SK-N-SH treated with all-trans-retinoic acid at 6 μM for 48 hours (cell line): ENCODE measurements at regions not wholly inside any gene's neighbourhood (a gene's known extent, or its start where the extent isn't known, plus 50 kb on each side); places are given as distances from the start of the nearest gene placed in this dataset.

Experiments
- ATAC-seq: fragments of 200-7000 bp; cut with Tn5 transposase; 3 replicates; pipeline ENCODE4 v1.9.1; 2020; ENCODE audit warnings: mild to moderate bottlenecking, moderate library complexity
- ARNTL ChIP-seq: fragments of 450-650 bp; formaldehyde crosslinking; IDR thresholded peaks from 2 replicates; pipeline ENCODE4 v1.5.0; 2020; ENCODE audit warnings: low read depth, mild to moderate bottlenecking, moderate library complexity, borderline replicate concordance
- BACH2 ChIP-seq: fragments of 250-450 bp; sonication (Bioruptor Pico); IDR thresholded peaks from 2 replicates; pipeline ENCODE4 v1.9.0; 2021; ENCODE audit warnings: mild to moderate bottlenecking, borderline replicate concordance
- CSDC2 ChIP-seq: fragments of 250-450 bp; sonication (Bioruptor Pico); IDR thresholded peaks from 2 replicates; pipeline ENCODE4 v1.5.0; 2020; ENCODE audit warnings: mild to moderate bottlenecking, moderate library complexity
- ESRRG ChIP-seq: fragments of 250-450 bp; sonication (Bioruptor Pico); IDR thresholded peaks from 2 replicates; pipeline ENCODE4 v1.6.1; 2021; ENCODE audit warnings: mild to moderate bottlenecking
- GLIS3 ChIP-seq: fragments of 250-450 bp; sonication (Bioruptor Pico); IDR thresholded peaks from 2 replicates; pipeline ENCODE4 v1.5.0; 2020; ENCODE audit warnings: mild to moderate bottlenecking, moderate library complexity
- OSR1 ChIP-seq: fragments of 250-450 bp; sonication (Bioruptor Pico); IDR thresholded peaks from 2 replicates; pipeline ENCODE4 v1.8.0; 2022; ENCODE audit warnings: moderate library complexity, mild to moderate bottlenecking, inconsistent platforms
- PPARA ChIP-seq: fragments of 250-450 bp; sonication (Bioruptor Pico); IDR thresholded peaks from 2 replicates; pipeline ENCODE4 v1.5.0; 2020; ENCODE audit warnings: mild to moderate bottlenecking, borderline replicate concordance
- RARB ChIP-seq: fragments of 250-450 bp; sonication (Bioruptor Pico); IDR thresholded peaks from 2 replicates; pipeline ENCODE4 v1.8.0; 2021; ENCODE audit warnings: mild to moderate bottlenecking, moderate library complexity
- SNAI2 ChIP-seq: fragments of 250-450 bp; sonication (Bioruptor Pico); IDR thresholded peaks from 2 replicates; pipeline ENCODE4 v1.5.0; 2020; ENCODE audit warnings: mild to moderate bottlenecking, moderate library complexity
- TOX ChIP-seq: fragments of 250-450 bp; sonication (Bioruptor Pico); IDR thresholded peaks from 2 replicates; pipeline ENCODE4 v1.8.0; 2021; ENCODE audit warnings: mild to moderate bottlenecking, moderate library complexity, borderline replicate concordance
- ZFP30 ChIP-seq: fragments of 450-650 bp; formaldehyde crosslinking; IDR thresholded peaks from 2 replicates; pipeline ENCODE4 v1.5.0; 2022; ENCODE audit warnings: mild to moderate bottlenecking, moderate library complexity
- ZNF565 ChIP-seq: fragments of 450-650 bp; formaldehyde crosslinking; conservative IDR thresholded peaks from 2 replicates; pipeline ENCODE4 v1.5.0; 2020; ENCODE audit warnings: low read depth, mild to moderate bottlenecking, moderate library complexity
- ZNF70 ChIP-seq: fragments of 450-650 bp; formaldehyde crosslinking; IDR thresholded peaks from 2 replicates; pipeline ENCODE4 v1.5.0; 2020; ENCODE audit warnings: mild to moderate bottlenecking, moderate library complexity
- ZNF8 ChIP-seq: fragments of 450-650 bp; formaldehyde crosslinking; IDR thresholded peaks from 2 replicates; pipeline ENCODE4 v1.5.0; 2020; ENCODE audit warnings: mild to moderate bottlenecking, moderate library complexity
- TF ChIP-seq, protein P1 (sequence below): fragments of 250-450 bp; sonication (Bioruptor Pico); IDR thresholded peaks from 2 replicates; pipeline ENCODE4 v1.5.1; 2021; ENCODE audit warnings: mild to moderate bottlenecking, moderate library complexity
- TF ChIP-seq, protein P2 (sequence below): fragments of 250-450 bp; sonication (Bioruptor Pico); IDR thresholded peaks from 2 replicates; pipeline ENCODE4 v1.8.0; 2020; ENCODE audit warnings: mild to moderate bottlenecking, moderate library complexity, borderline replicate concordance
- TF ChIP-seq, protein P3 (sequence below): fragments of 250-450 bp; sonication (Bioruptor Pico); IDR thresholded peaks from 2 replicates; pipeline ENCODE4 v1.8.0; 2021; ENCODE audit warnings: low read depth, mild to moderate bottlenecking, moderate library complexity, borderline replicate concordance
- TF ChIP-seq, protein P4 (sequence below): fragments of 250-450 bp; sonication (Bioruptor Pico); IDR thresholded peaks from 2 replicates; pipeline ENCODE4 v1.5.1; 2020; ENCODE audit warnings: low read depth, mild to moderate bottlenecking, moderate library complexity
- TF ChIP-seq, protein P5 (sequence below): fragments of 250-450 bp; sonication (Bioruptor Pico); IDR thresholded peaks from 2 replicates; pipeline ENCODE4 v1.5.0; 2020; ENCODE audit warnings: mild to moderate bottlenecking, moderate library complexity

DNA sequence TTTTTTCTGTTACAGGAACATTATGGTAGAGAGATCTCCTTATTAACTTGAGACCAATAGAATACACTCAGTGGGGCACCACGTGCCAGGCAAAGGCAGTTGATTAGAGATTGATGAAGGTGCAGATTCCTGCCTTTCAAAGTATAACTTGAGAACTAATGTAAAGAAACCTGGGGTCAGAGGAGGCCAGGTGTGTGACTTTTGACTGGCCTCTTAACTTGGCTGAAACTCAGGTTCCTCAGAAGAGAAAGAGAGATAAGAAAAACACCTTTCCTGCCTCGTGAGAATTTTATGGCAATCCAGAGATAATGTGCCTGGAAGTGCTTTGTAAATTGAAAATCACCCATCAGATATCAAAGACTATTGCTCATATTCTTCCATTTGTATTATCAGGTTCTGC lies 110.7 kb upstream of the GZMB start:
- TF ChIP-seq ZFP30 (CRISPR knock-in tag) (no peak), ZNF70 (CRISPR knock-in tag) (no peak), RARB (CRISPR knock-in tag) (no peak), ESRRG (CRISPR knock-in tag) (no peak), ZNF565 (CRISPR knock-in tag) (no peak), ARNTL (CRISPR knock-in tag) (no peak), BACH2 (CRISPR knock-in tag) (no peak), OSR1 (no peak), TOX (CRISPR knock-in tag) (no peak)
- TF ChIP-seq, protein P1, sequence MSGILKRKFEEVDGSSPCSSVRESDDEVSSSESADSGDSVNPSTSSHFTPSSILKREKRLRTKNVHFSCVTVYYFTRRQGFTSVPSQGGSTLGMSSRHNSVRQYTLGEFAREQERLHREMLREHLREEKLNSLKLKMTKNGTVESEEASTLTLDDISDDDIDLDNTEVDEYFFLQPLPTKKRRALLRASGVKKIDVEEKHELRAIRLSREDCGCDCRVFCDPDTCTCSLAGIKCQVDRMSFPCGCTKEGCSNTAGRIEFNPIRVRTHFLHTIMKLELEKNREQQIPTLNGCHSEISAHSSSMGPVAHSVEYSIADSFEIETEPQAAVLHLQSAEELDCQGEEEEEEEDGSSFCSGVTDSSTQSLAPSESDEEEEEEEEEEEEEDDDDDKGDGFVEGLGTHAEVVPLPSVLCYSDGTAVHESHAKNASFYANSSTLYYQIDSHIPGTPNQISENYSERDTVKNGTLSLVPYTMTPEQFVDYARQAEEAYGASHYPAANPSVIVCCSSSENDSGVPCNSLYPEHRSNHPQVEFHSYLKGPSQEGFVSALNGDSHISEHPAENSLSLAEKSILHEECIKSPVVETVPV: no peak
- TF ChIP-seq, protein P2, sequence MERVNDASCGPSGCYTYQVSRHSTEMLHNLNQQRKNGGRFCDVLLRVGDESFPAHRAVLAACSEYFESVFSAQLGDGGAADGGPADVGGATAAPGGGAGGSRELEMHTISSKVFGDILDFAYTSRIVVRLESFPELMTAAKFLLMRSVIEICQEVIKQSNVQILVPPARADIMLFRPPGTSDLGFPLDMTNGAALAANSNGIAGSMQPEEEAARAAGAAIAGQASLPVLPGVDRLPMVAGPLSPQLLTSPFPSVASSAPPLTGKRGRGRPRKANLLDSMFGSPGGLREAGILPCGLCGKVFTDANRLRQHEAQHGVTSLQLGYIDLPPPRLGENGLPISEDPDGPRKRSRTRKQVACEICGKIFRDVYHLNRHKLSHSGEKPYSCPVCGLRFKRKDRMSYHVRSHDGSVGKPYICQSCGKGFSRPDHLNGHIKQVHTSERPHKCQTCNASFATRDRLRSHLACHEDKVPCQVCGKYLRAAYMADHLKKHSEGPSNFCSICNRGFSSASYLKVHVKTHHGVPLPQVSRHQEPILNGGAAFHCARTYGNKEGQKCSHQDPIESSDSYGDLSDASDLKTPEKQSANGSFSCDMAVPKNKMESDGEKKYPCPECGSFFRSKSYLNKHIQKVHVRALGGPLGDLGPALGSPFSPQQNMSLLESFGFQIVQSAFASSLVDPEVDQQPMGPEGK (CRISPR knock-in tag): no peak
- TF ChIP-seq, protein P3, sequence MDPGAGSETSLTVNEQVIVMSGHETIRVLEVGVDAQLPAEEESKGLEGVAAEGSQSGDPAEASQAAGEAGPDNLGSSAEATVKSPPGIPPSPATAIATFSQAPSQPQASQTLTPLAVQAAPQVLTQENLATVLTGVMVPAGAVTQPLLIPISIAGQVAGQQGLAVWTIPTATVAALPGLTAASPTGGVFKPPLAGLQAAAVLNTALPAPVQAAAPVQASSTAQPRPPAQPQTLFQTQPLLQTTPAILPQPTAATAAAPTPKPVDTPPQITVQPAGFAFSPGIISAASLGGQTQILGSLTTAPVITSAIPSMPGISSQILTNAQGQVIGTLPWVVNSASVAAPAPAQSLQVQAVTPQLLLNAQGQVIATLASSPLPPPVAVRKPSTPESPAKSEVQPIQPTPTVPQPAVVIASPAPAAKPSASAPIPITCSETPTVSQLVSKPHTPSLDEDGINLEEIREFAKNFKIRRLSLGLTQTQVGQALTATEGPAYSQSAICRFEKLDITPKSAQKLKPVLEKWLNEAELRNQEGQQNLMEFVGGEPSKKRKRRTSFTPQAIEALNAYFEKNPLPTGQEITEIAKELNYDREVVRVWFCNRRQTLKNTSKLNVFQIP (CRISPR knock-in tag): no peak
- ATAC-seq: no peak

DNA sequence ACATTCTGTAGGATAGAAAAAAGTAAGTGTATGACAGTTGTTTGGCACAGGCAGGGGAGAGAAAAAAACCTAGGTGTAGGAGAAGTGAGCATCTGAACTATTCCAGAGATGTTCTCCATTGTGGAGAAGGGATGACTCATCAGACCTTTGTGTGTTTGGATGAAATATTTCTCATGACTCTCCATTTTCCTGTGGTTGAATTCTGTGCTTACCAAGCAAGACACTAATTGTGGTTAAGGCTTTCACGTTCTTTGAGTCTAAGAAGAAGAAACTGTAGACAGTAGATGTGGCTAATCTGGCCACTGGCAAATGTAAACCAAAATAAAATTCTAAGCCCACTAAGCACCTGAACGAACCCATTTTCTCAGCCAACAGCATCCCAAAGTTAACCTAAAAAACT lies 107.9 kb upstream of the GZMB start:
- TF ChIP-seq, protein P1: no peak
- no peak for TF ChIP-seq SNAI2
- TF ChIP-seq, protein P2 (CRISPR knock-in tag): no peak
- no peak for TF ChIP-seq ARNTL (CRISPR knock-in tag)
- TF ChIP-seq, protein P4, sequence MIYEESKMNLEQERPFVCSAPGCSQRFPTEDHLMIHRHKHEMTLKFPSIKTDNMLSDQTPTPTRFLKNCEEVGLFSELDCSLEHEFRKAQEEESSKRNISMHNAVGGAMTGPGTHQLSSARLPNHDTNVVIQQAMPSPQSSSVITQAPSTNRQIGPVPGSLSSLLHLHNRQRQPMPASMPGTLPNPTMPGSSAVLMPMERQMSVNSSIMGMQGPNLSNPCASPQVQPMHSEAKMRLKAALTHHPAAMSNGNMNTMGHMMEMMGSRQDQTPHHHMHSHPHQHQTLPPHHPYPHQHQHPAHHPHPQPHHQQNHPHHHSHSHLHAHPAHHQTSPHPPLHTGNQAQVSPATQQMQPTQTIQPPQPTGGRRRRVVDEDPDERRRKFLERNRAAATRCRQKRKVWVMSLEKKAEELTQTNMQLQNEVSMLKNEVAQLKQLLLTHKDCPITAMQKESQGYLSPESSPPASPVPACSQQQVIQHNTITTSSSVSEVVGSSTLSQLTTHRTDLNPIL (CRISPR knock-in tag): no peak
- no peak for TF ChIP-seq GLIS3
- no peak for TF ChIP-seq ZFP30 (CRISPR knock-in tag)
- TF ChIP-seq BACH2 (CRISPR knock-in tag): no peak
- TF ChIP-seq, protein P3 (CRISPR knock-in tag): no peak
- no peak for TF ChIP-seq ZNF8
- no peak for TF ChIP-seq ZNF70 (CRISPR knock-in tag)
- TF ChIP-seq PPARA (CRISPR knock-in tag): no peak
- TF ChIP-seq RARB (CRISPR knock-in tag): no peak
- TF ChIP-seq, protein P5, sequence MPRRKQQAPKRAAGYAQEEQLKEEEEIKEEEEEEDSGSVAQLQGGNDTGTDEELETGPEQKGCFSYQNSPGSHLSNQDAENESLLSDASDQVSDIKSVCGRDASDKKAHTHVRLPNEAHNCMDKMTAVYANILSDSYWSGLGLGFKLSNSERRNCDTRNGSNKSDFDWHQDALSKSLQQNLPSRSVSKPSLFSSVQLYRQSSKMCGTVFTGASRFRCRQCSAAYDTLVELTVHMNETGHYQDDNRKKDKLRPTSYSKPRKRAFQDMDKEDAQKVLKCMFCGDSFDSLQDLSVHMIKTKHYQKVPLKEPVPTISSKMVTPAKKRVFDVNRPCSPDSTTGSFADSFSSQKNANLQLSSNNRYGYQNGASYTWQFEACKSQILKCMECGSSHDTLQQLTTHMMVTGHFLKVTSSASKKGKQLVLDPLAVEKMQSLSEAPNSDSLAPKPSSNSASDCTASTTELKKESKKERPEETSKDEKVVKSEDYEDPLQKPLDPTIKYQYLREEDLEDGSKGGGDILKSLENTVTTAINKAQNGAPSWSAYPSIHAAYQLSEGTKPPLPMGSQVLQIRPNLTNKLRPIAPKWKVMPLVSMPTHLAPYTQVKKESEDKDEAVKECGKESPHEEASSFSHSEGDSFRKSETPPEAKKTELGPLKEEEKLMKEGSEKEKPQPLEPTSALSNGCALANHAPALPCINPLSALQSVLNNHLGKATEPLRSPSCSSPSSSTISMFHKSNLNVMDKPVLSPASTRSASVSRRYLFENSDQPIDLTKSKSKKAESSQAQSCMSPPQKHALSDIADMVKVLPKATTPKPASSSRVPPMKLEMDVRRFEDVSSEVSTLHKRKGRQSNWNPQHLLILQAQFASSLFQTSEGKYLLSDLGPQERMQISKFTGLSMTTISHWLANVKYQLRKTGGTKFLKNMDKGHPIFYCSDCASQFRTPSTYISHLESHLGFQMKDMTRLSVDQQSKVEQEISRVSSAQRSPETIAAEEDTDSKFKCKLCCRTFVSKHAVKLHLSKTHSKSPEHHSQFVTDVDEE (CRISPR knock-in tag): no peak
- TF ChIP-seq CSDC2: no peak
- no peak for ATAC-seq
